A673 (cell line): ENCODE measurements at regions not wholly inside any gene's neighbourhood (a gene's known extent, or its start where the extent isn't known, plus 50 kb on each side); places are given as distances from the start of the nearest gene placed in this dataset.

Experiments
- BruUV-seq: library from RNA; stranded (reverse); fragments of 400-500 nt; replicated peaks from 2 replicates; lab custom pipeline; 2021; lab: Mats Ljungman, UMichigan
- CTCF ChIA-PET: fragments of 300-600 bp; sonication (Branson Sonifier 250); formaldehyde crosslinking; loops from one replicate; lab custom pipeline; 2022; ENCODE audit warnings: antibody characterized with exemption; lab: Charles Lee
- POLR2A ChIA-PET: fragments of 300-600 bp; sonication (Branson Sonifier 250); formaldehyde crosslinking; loops from one replicate; lab custom pipeline; 2022; ENCODE audit warnings: antibody characterized with exemption; ENCODE audit not compliant: low non-redundant PET; lab: Charles Lee
- DNase-seq: peaks from one replicate; pipeline ENCODE4 v3.0.0-alpha.2; 2015; ENCODE audit warnings: low spot score
- H3K27ac ChIP-seq: fragments of 200-600 bp; sonication (generic); 2 replicates; pipeline ENCODE4 v1.5.1; 2016; ENCODE audit warnings: mixed run types, low read depth, mild to moderate bottlenecking, mixed read lengths, antibody characterized with exemption, low read length; ENCODE audit not compliant: poor library complexity, severe bottlenecking
- H3K27me3 ChIP-seq: fragments of 200-600 bp; sonication (generic); replicated peaks from 2 replicates; pipeline ENCODE4 v1.6.1; 2017; ENCODE audit warnings: mixed run types, low read depth, mild to moderate bottlenecking, mixed read lengths, antibody characterized with exemption, low read length; ENCODE audit not compliant: insufficient read depth, poor library complexity
- H3K36me3 ChIP-seq: fragments of 200-600 bp; sonication (generic); 2 replicates; pipeline ENCODE4 v1.6.1; 2016; ENCODE audit warnings: mixed run types, mild to moderate bottlenecking, mixed read lengths, antibody characterized with exemption, low read length; ENCODE audit not compliant: insufficient read depth, poor library complexity, severe bottlenecking
- H3K4me1 ChIP-seq: fragments of 200-600 bp; sonication (generic); 2 replicates; pipeline ENCODE4 v1.6.1; 2017; ENCODE audit warnings: mixed run types, mild to moderate bottlenecking, mixed read lengths, antibody characterized with exemption, low read length; ENCODE audit not compliant: insufficient read depth, poor library complexity, severe bottlenecking
- H3K4me3 ChIP-seq: fragments of 200-600 bp; sonication (generic); 2 replicates; pipeline ENCODE4 v1.5.1; 2016; ENCODE audit warnings: low read depth, mixed run types, mild to moderate bottlenecking, mixed read lengths, low read length; ENCODE audit not compliant: poor library complexity, severe bottlenecking
- H3K9me3 ChIP-seq: fragments of 200-600 bp; sonication (generic); 2 replicates; pipeline ENCODE4 v1.6.1; 2016; ENCODE audit warnings: mixed run types, low read depth, mild to moderate bottlenecking, mixed read lengths, antibody characterized with exemption, low read length; ENCODE audit not compliant: poor library complexity, severe bottlenecking
- EZH2 ChIP-seq: fragments of 200-600 bp; sonication (generic); IDR thresholded peaks from 2 replicates; pipeline ENCODE4 v1.6.1; 2017; ENCODE audit warnings: borderline replicate concordance, low read depth, mild to moderate bottlenecking, mixed read lengths, antibody characterized with exemption, low read length; ENCODE audit not compliant: poor library complexity, severe bottlenecking
- intact Hi-C: fragments of 100-400 bp; cut with micrococcal nuclease; formaldehyde crosslinking; loops from one replicate; pipeline ENCODE4 v1.10.0; 2022; ENCODE audit not compliant: unreplicated experiment
- TF ChIP-seq, protein P1 (sequence below): fragments of 300-800, 200-600 bp; sonication (generic); conservative IDR thresholded peaks from 2 replicates; pipeline ENCODE4 v1.5.1; 2017; ENCODE audit warnings: low read depth, mild to moderate bottlenecking, antibody characterized with exemption, low read length, moderate library complexity, mixed read lengths

GRCh38 chr1:166464333-166464732 is 297.5 kb upstream of the FAM78B start:
- H3K27ac ChIP-seq: no peak overlapping the region
- ChIA-PET CTCF (no interaction called here), POLR2A (no interaction called here)
- H3K4me1 ChIP-seq: no peaks in the 10 kb centered on the region
- TF ChIP-seq, protein P1, sequence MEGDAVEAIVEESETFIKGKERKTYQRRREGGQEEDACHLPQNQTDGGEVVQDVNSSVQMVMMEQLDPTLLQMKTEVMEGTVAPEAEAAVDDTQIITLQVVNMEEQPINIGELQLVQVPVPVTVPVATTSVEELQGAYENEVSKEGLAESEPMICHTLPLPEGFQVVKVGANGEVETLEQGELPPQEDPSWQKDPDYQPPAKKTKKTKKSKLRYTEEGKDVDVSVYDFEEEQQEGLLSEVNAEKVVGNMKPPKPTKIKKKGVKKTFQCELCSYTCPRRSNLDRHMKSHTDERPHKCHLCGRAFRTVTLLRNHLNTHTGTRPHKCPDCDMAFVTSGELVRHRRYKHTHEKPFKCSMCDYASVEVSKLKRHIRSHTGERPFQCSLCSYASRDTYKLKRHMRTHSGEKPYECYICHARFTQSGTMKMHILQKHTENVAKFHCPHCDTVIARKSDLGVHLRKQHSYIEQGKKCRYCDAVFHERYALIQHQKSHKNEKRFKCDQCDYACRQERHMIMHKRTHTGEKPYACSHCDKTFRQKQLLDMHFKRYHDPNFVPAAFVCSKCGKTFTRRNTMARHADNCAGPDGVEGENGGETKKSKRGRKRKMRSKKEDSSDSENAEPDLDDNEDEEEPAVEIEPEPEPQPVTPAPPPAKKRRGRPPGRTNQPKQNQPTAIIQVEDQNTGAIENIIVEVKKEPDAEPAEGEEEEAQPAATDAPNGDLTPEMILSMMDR: no peak
- TF ChIP-seq EZH2: no peak
- no TSS peak for BruUV-seq
- intact Hi-C loops: no loop called here
- DNase-seq: no peak
- no peaks in the 10 kb centered on the region for H3K36me3 ChIP-seq
- no peaks in the 10 kb centered on the region for H3K27me3 ChIP-seq
- no peak overlapping the region for H3K4me3 ChIP-seq
- H3K9me3 ChIP-seq: no peaks in the 10 kb centered on the region

DNA sequence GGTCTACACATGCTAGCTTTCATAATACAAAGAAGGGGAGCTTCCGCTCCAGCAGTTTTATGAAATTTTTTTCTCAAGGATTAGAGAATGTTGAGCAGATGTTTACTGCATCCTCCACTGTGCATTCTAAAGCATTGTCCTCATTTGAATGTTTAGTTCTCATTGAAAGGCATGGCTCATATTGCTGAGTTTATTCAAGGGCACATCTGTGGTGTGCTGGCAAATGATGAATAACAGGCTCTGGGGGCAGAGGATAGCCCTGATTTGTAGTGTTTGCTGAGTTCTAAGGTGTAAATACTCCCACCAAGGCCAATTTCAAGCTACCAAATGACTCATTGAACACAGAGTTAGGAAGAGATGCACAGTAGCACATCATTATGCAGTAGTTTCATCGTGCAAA is 303.2 kb upstream of the FAM78B start:
- Histone ChIP-seq H3K9me3 (no peaks in the 10 kb centered on the region), H3K4me3 (no peak overlapping the region), H3K27me3 (peaks cover 6% of the 10 kb centered on the region), H3K27ac (no peak overlapping the region), H3K4me1 (no peaks in the 10 kb centered on the region), H3K36me3 (no peaks in the 10 kb centered on the region)
- CTCF ChIA-PET: no interaction called here
- POLR2A ChIA-PET: no interaction called here
- no peak for DNase-seq
- no peak for TF ChIP-seq EZH2
- TF ChIP-seq, protein P1: no peak
- no TSS peak for BruUV-seq
- intact Hi-C loops: no loop called here

GRCh38 chr1:166470441-166470840 is 303.6 kb upstream of the FAM78B start:
- no peak overlapping the region for H3K4me3 ChIP-seq
- no peaks in the 10 kb centered on the region for H3K4me1 ChIP-seq
- TF ChIP-seq, protein P1: no peak
- TF ChIP-seq EZH2: no peak
- no peaks in the 10 kb centered on the region for H3K9me3 ChIP-seq
- ChIA-PET POLR2A (no interaction called here), CTCF (no interaction called here)
- H3K27me3 ChIP-seq: peaks cover 8% of the 10 kb centered on the region
- no peak overlapping the region for H3K27ac ChIP-seq
- no TSS peak for BruUV-seq
- DNase-seq: no peak
- intact Hi-C loops: no loop called here
- no peaks in the 10 kb centered on the region for H3K36me3 ChIP-seq
